ENCODE measurements at regions not wholly inside any gene's neighbourhood (a gene's known extent, or its start where the extent isn't known, plus 50 kb on each side); places are given as distances from the start of the nearest gene placed in this dataset.
"Not testable (repeated sequence)": the region's sequence is repeated elsewhere in the genome, so short reads cannot be mapped to it uniquely, and the experiment has no call there.

GRCh38 chr7:17053164-17053563, 171.4 kb upstream of the AGR3 start:
- not testable (repeated sequence) for DNase-seq (ENCODE audit: low spot score)

- no peak for DNase-seq (ENCODE audit: low spot score)
Measured at GRCh38 chr7:17054206-17054605, 172.4 kb upstream of the AGR3 start.

GRCh38 chr7:17054836-17055235, 173.1 kb upstream of the AGR3 start:
- no peak for DNase-seq (ENCODE audit: low spot score)

GRCh38 chr7:17055596-17055995, 173.8 kb upstream of the AGR3 start:
- no peak for DNase-seq (ENCODE audit: low spot score)

GRCh38 chr7:17056491-17057142, 174.8 kb upstream of the AGR3 start:
- no peak for DNase-seq (ENCODE audit: low spot score)

- no peak for DNase-seq (ENCODE audit: low spot score)
Measured at GRCh38 chr7:17057143-17057509, 175.3 kb upstream of the AGR3 start.

- DNase-seq (ENCODE audit: low spot score): no peak
Measured at GRCh38 chr7:17058568-17058967, 176.8 kb upstream of the AGR3 start.

GRCh38 chr7:17060051-17060450, 178.3 kb upstream of the AGR3 start:
- DNase-seq (ENCODE audit: low spot score): no peak

GRCh38 chr7:17061443-17061842, 179.7 kb upstream of the AGR3 start:
- DNase-seq (ENCODE audit: low spot score): no peak

GRCh38 chr7:17062151-17063044, 180.6 kb upstream of the AGR3 start:
- DNase-seq (ENCODE audit: low spot score): no peak

- no peak for DNase-seq (ENCODE audit: low spot score)
Measured at GRCh38 chr7:17063045-17063383, 181.2 kb upstream of the AGR3 start.

- DNase-seq (ENCODE audit: low spot score): no peak
Measured at GRCh38 chr7:17067691-17068090, 185.9 kb upstream of the AGR3 start.

GRCh38 chr7:17069146-17069545, 187.4 kb upstream of the AGR3 start:
- DNase-seq (ENCODE audit: low spot score): no peak

- no peak for DNase-seq (ENCODE audit: low spot score)
Measured at GRCh38 chr7:17070231-17070708, 188.5 kb upstream of the AGR3 start.

GRCh38 chr7:17071866-17072265, 190.1 kb upstream of the AGR3 start:
- DNase-seq (ENCODE audit: low spot score): no peak

- no peak for DNase-seq (ENCODE audit: low spot score)
Measured at GRCh38 chr7:17075601-17076255, 193.9 kb upstream of the AGR3 start.

- DNase-seq (ENCODE audit: low spot score): no peak
Measured at GRCh38 chr7:17078298-17078697, 196.5 kb upstream of the AGR3 start.

GRCh38 chr7:17083392-17084165, 201.8 kb upstream of the AGR3 start:
- no peak for DNase-seq (ENCODE audit: low spot score)

- DNase-seq (ENCODE audit: low spot score): no peak
Measured at GRCh38 chr7:17084166-17084475, 202.3 kb upstream of the AGR3 start.

GRCh38 chr7:17085186-17085585, 203.4 kb upstream of the AGR3 start:
- DNase-seq (ENCODE audit: low spot score): no peak

GRCh38 chr7:17086403-17086802, 204.6 kb upstream of the AGR3 start:
- no peak for DNase-seq (ENCODE audit: low spot score)

GRCh38 chr7:17090751-17091150, 207.7 kb upstream of the AHR start:
- DNase-seq (ENCODE audit: low spot score): no peak

Measured in hematopoietic multipotent progenitor cell treated with erythropoietin and hydrocortisone succinate and interleukin-3 and kit ligand, for 15 days (in vitro differentiated cells).